ENCODE measurements at regions not wholly inside any gene's neighbourhood (a gene's known extent, or its start where the extent isn't known, plus 50 kb on each side); places are given as distances from the start of the nearest gene placed in this dataset.

DNA sequence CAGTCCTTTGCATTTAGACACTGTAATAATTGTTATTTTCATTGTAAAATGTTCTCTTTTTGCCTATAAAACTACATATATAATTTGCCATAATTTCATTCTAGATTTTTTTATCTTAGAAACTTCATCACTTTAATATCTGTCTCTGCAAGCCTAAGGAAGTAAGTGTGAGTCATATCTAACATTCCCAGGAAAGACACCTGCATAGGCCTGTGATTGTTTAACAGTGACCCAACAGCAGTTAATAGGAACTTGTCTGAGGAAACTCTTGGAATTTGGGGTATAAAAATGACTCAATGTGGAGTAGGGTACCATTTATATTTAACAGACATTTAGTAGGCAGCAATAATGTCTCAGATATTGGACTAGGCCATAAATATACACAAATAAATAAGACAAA is 229.2 kb upstream of the FAM174A start:
- ChIA-PET CTCF (ENCODE audit: partially characterized antibody) (no interaction called here), POLR2A (ENCODE audit: partially characterized antibody) (no interaction called here)
- Histone ChIP-seq H3K79me2 (ENCODE audit: control insufficient read depth in 1 of 2, insufficient read depth in 2 of 2, low read length in 2 of 2) (no peaks in the 10 kb centered on the region), H3K14ac (ENCODE audit: insufficient read length) (no peak overlapping the region), H3K4ac (replicated peaks; ENCODE audit: insufficient read length, low read depth, low read length) (no peak overlapping the region), H4K8ac (ENCODE audit: extremely low read depth, insufficient read depth, low read length) (no peak overlapping the region), H2BK12ac (ENCODE audit: low read depth, low read length) (no peak overlapping the region), H2AK5ac (ENCODE audit: low read depth, low read length) (no peak overlapping the region), H3K4me3 (ENCODE audit: extremely low read depth in 1 of 4, insufficient read depth in 2 of 4, low read depth in 3 of 4, low read length in 4 of 4) (no peak overlapping the region), H4K91ac (replicated peaks; ENCODE audit: insufficient read length, low read length) (no peak overlapping the region), H2BK5ac (ENCODE audit: low read depth, low read length) (no peak overlapping the region), H3K18ac (ENCODE audit: extremely low read depth, low read length) (no peak overlapping the region), H3K9ac (replicated peaks in 1 of 4; ENCODE audit: extremely low read depth in 1 of 4, low read depth in 3 of 4, low read length in 3 of 4) (no peak overlapping the region), H3K9me3 (ENCODE audit: insufficient read depth in 2 of 2, low read depth in 1 of 2, low read length in 1 of 2) (no peaks in the 10 kb centered on the region), H2AFZ (ENCODE audit: low read length) (no peak overlapping the region), H3K23me2 (ENCODE audit: low read depth, low read length) (no peaks in the 10 kb centered on the region), H3K56ac (replicated peaks; ENCODE audit: insufficient read length, low read depth, low read length) (no peak overlapping the region), H3K4me1 (replicated peaks in 1 of 4; ENCODE audit: control insufficient read depth in 3 of 4, insufficient read depth in 4 of 4, low read length in 3 of 4) (no peaks in the 10 kb centered on the region), H3K79me1 (ENCODE audit: low read depth, low read length) (no peaks in the 10 kb centered on the region), H3K36me3 (ENCODE audit: control insufficient read depth in 2 of 4, insufficient read depth in 4 of 4, low read length in 3 of 4) (no peaks in the 10 kb centered on the region), H2BK15ac (ENCODE audit: low read length) (no peak overlapping the region), H3K27me3 (replicated peaks in 1 of 4; ENCODE audit: control insufficient read depth in 3 of 4, extremely low read depth in 1 of 4, insufficient read depth in 3 of 4, low read length in 3 of 4) (no peaks in the 10 kb centered on the region), H3K27ac (ENCODE audit: low read depth, low read length) (no peak overlapping the region), H2BK120ac (replicated peaks; ENCODE audit: low read depth, low read length) (no peak overlapping the region), H3K23ac (ENCODE audit: insufficient read length) (no peak overlapping the region), H3K4me2 (ENCODE audit: insufficient read depth in 1 of 2, low read depth in 2 of 2, low read length in 2 of 2) (no peak overlapping the region), H2BK20ac (ENCODE audit: low read length) (no peak overlapping the region), H4K20me1 (replicated peaks in 1 of 2; ENCODE audit: control insufficient read depth in 1 of 2, insufficient read depth in 2 of 2, low read length in 2 of 2) (no peaks in the 10 kb centered on the region), H4K5ac (ENCODE audit: insufficient read length, low read depth, low read length) (no peak overlapping the region)
- DNase-seq (ENCODE audit: low read depth in 1 of 2, low spot score in 2 of 2) = no peak
- TF ChIP-seq PHF8 (conservative IDR thresholded peaks at IDR 0.05; ENCODE audit: low read depth, low read length) (no peak), SIRT6 (IDR thresholded peaks at IDR 0.05; ENCODE audit: low read length) (no peak), BCL11A (IDR thresholded peaks at IDR 0.05; ENCODE audit: low read depth in 2 of 2, low read length in 2 of 2) (no peak), RXRA (IDR thresholded peaks at IDR 0.05; ENCODE audit: insufficient read depth, low read depth, low read length) (no peak), SIX5 (IDR thresholded peaks at IDR 0.05; ENCODE audit: low read depth, low read length) (no peak), SP1 (IDR thresholded peaks at IDR 0.05; ENCODE audit: low read depth, low read length) (no peak), POLR2A (IDR thresholded peaks at IDR 0.05; ENCODE audit: control extremely low read depth in 1 of 2, low read depth in 2 of 2, low read length in 2 of 2) (no peak), HDAC6 (IDR thresholded peaks at IDR 0.05; ENCODE audit: low read depth, low read length) (no peak), RAD21 (IDR thresholded peaks at IDR 0.05 in 1 of 2, conservative IDR thresholded peaks at IDR 0.05 in 1 of 2; ENCODE audit: low read depth in 2 of 2, low read length in 2 of 2) (no peak)
- no peak for FAIRE-seq

Measured in H1 (cell line).